GM12878 (cell line): ENCODE measurements at regions not wholly inside any gene's neighbourhood (a gene's known extent, or its start where the extent isn't known, plus 50 kb on each side); places are given as distances from the start of the nearest gene placed in this dataset.

ENCODE experiments used
- ATAC-seq: fragments of 200-7000 bp; cut with Tn5 transposase; 3 replicates; pipeline ENCODE4 v1.9.1; 2020; ENCODE audit warnings: mild to moderate bottlenecking, moderate library complexity
- BruUV-seq: library from RNA; stranded (reverse); fragments of 400-500 nt; replicated peaks from 2 replicates; lab custom pipeline; 2021; lab: Mats Ljungman, UMichigan
- CTCF ChIA-PET: fragments of 300-600 bp; sonication (Branson Sonifier 250); formaldehyde crosslinking; extraction: SDS; loops from one replicate; lab custom pipeline; 2021; ENCODE audit warnings: inconsistent platforms; lab: Yijun Ruan, JAX
- POLR2A ChIA-PET: fragments of 350-600 bp; formaldehyde crosslinking; extraction: SDS; loops from one replicate; lab custom pipeline; 2021; ENCODE audit warnings: inconsistent platforms; lab: Charles Lee
- RAD21 ChIA-PET: fragments of 300-600 bp; sonication (Branson Sonifier 250); formaldehyde crosslinking; loops from one replicate; lab custom pipeline; 2023; ENCODE audit warnings: antibody characterized with exemption; ENCODE audit not compliant: unreplicated experiment; lab: Charles Lee
- SMC1A ChIA-PET: fragments of 300-600 bp; sonication (Branson Sonifier 250); formaldehyde crosslinking; loops from one replicate; lab custom pipeline; 2023; ENCODE audit not compliant: unreplicated experiment, uncharacterized antibody; lab: Charles Lee
- DNase-seq: peaks from one replicate; pipeline ENCODE4 v3.0.0-alpha.2; 2011; ENCODE audit warnings: low read depth, low spot score
- FAIRE-seq: peaks from 3 replicates; lab custom pipeline; 2011; peaks lifted over from hg19 to GRCh38; lab: Jason Lieb, UNC
- H2AFZ ChIP-seq: 2 replicates; pipeline ENCODE4 v1.6.0; 2011; ENCODE audit warnings: low read depth, low read length, control low read depth; ENCODE audit not compliant: control insufficient read depth
- H3K27ac ChIP-seq: 2 replicates; pipeline ENCODE4 v1.5.1; 2011; ENCODE audit warnings: control low read depth; ENCODE audit not compliant: control insufficient read depth, insufficient read depth
- H3K27me3 ChIP-seq, 2 experiments: replicated peaks in 1 of 2; 2 replicates each; pipeline versions ENCODE4 v1.6.0 to v1.6.1; 2011; ENCODE audit warnings: low read length in 1 of 2; ENCODE audit not compliant: control insufficient read depth in 2 of 2, insufficient read depth in 2 of 2
- H3K36me3 ChIP-seq, 2 experiments: 2 replicates each; pipeline ENCODE4 v1.5.1; 2011; ENCODE audit warnings: low read length in 1 of 2; ENCODE audit not compliant: control insufficient read depth in 2 of 2, insufficient read depth in 2 of 2
- H3K4me1 ChIP-seq: 2 replicates; pipeline ENCODE4 v1.6.1; 2011; ENCODE audit warnings: mild to moderate bottlenecking, low read length, moderate library complexity, mixed read lengths; ENCODE audit not compliant: control insufficient read depth, insufficient read depth
- H3K4me2 ChIP-seq: 2 replicates; pipeline ENCODE4 v1.6.0; 2011; ENCODE audit warnings: control low read depth; ENCODE audit not compliant: control insufficient read depth, insufficient read depth
- H3K4me3 ChIP-seq: fragments of 200-600 bp; sonication (generic); 2 replicates; pipeline ENCODE4 v1.5.1; 2016
- H3K79me2 ChIP-seq: 2 replicates; pipeline ENCODE4 v1.6.0; 2011; ENCODE audit warnings: low read length; ENCODE audit not compliant: control insufficient read depth, insufficient read depth
- H3K9ac ChIP-seq: 2 replicates; pipeline ENCODE4 v1.8.0; 2011; ENCODE audit warnings: low read length, control low read depth, mixed read lengths; ENCODE audit not compliant: control insufficient read depth, insufficient read depth
- H3K9me3 ChIP-seq: replicated peaks from 3 replicates; pipeline ENCODE4 v1.5.1; 2011; ENCODE audit warnings: mild to moderate bottlenecking, low read length; ENCODE audit not compliant: control insufficient read depth, insufficient read depth
- H4K20me1 ChIP-seq: 2 replicates; pipeline ENCODE4 v1.6.0; 2011; ENCODE audit not compliant: control insufficient read depth, insufficient read depth
- ESRRA ChIP-seq: IDR thresholded peaks from 2 replicates; pipeline ENCODE4 v1.6.1; 2012; ENCODE audit warnings: mild to moderate bottlenecking, low read length, improper control_type of control experiment
- MYC ChIP-seq: IDR thresholded peaks from 2 replicates; pipeline ENCODE4 v1.6.1; 2011; ENCODE audit warnings: mild to moderate bottlenecking, low read length, moderate library complexity, inconsistent platforms; ENCODE audit not compliant: insufficient read depth, insufficient replicate concordance, insufficient read length, severe bottlenecking
- PRDM15 ChIP-seq: fragments of 450-650 bp; formaldehyde crosslinking; IDR thresholded peaks from 2 replicates; pipeline ENCODE4 v1.4.0; 2020; ENCODE audit warnings: mild to moderate bottlenecking, moderate library complexity
- SREBF2 ChIP-seq: IDR thresholded peaks from 2 replicates; pipeline ENCODE4 v1.6.1; 2012; ENCODE audit warnings: mild to moderate bottlenecking, low read length
- TCF3 ChIP-seq: IDR thresholded peaks from 2 replicates; pipeline ENCODE4 v1.6.1; 2012; ENCODE audit warnings: low read depth, mild to moderate bottlenecking, low read length, borderline replicate concordance; ENCODE audit not compliant: insufficient read depth
- WGBS: methylation state at CpG from one replicate; pipeline ENCODE4 v1.1.6; 2016; ENCODE audit warnings: low lambda C conversion rate; ENCODE audit not compliant: insufficient replicate concordance, insufficient coverage; ENCODE audit errors: missing lambda C conversion rate; 5-methylcytosine and 5-hydroxymethylcytosine counted together
- in situ Hi-C: fragments of 300-500 bp; cut with MboI; formaldehyde crosslinking; loops from 9 replicates; pipeline ENCODE4 v1.14.3; 2018; ENCODE audit warnings: mixed read lengths
- intact Hi-C: fragments of 100-400 bp; cut with micrococcal nuclease; formaldehyde crosslinking; loops from one replicate; pipeline ENCODE4 v1.14.2; 2022; ENCODE audit not compliant: unreplicated experiment

- Histone ChIP-seq H3K4me1 (peaks cover 5% of the 10 kb centered on the region), H3K4me3 (no peak overlapping the region), H4K20me1 (no peaks in the 10 kb centered on the region), H3K9ac (no peak overlapping the region), H2AFZ (no peak overlapping the region), H3K79me2 (no peaks in the 10 kb centered on the region), H3K27ac (no peak overlapping the region), H3K9me3 (no peaks in the 10 kb centered on the region), H3K27me3 (peaks cover 0 to 2% of the 10 kb centered on the region in 2 experiments; a peak in 2 of 4 replicates), H3K36me3 (no peaks in the 10 kb centered on the region), H3K4me2 (no peak overlapping the region)
- BruUV-seq = no TSS peak
- ATAC-seq (no peak), FAIRE-seq (no peak), DNase-seq (no peak)
- ChIA-PET SMC1A (no interaction called here), POLR2A (no interaction called here), CTCF (no interaction called here), RAD21 (no interaction called here)
- in situ Hi-C loops = no loop called here
- intact Hi-C loops = no loop called here
- WGBS = 66% methylated on average over 9 of the region's 9 CpGs
- no peak for TF ChIP-seq ESRRA
- TF ChIP-seq TCF3 = no peak
- TF ChIP-seq MYC = no peak
- TF ChIP-seq SREBF2 = no peak
- no peak for TF ChIP-seq PRDM15 (CRISPR knock-in tag)
These were observed 143.2 kb downstream of the SHANK2 start for GRCh38 chr11:71109186-71109585.
